ENCODE measurements at regions not wholly inside any gene's neighbourhood (a gene's known extent, or its start where the extent isn't known, plus 50 kb on each side); places are given as distances from the start of the nearest gene placed in this dataset.

DNA sequence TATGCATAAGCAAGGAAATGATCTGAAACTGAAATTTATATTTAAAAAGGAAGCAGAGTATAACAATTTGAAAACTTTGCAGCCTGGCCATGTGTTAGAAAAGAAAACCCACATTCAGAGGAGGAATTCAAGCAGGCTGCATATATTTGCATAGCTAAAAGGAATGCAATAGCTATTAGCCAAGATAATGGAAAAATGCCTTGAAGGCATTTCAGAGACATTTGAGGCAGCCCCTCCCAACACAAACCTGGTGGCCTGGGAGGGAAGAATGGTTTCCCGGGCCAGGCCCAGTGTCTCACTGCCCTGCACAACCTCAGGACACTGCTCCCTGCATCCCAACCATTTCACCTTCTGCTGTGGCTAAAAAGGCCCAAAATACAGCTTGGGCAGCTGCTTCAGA is 136.8 kb downstream of the TYW3 start:
- TF ChIP-seq, protein P1, sequence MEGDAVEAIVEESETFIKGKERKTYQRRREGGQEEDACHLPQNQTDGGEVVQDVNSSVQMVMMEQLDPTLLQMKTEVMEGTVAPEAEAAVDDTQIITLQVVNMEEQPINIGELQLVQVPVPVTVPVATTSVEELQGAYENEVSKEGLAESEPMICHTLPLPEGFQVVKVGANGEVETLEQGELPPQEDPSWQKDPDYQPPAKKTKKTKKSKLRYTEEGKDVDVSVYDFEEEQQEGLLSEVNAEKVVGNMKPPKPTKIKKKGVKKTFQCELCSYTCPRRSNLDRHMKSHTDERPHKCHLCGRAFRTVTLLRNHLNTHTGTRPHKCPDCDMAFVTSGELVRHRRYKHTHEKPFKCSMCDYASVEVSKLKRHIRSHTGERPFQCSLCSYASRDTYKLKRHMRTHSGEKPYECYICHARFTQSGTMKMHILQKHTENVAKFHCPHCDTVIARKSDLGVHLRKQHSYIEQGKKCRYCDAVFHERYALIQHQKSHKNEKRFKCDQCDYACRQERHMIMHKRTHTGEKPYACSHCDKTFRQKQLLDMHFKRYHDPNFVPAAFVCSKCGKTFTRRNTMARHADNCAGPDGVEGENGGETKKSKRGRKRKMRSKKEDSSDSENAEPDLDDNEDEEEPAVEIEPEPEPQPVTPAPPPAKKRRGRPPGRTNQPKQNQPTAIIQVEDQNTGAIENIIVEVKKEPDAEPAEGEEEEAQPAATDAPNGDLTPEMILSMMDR (IDR thresholded peaks at IDR 0.05; ENCODE audit: insufficient read depth, low read length): no peak
- TF ChIP-seq GABPA (IDR thresholded peaks at IDR 0.05; ENCODE audit: low read depth) (no peak), POLR2AphosphoS5 (IDR thresholded peaks at IDR 0.05; ENCODE audit: low read depth) (no peak), SPI1 (IDR thresholded peaks at IDR 0.05; ENCODE audit: borderline replicate concordance, low read depth) (no peak)
- TF ChIP-seq, protein P2, sequence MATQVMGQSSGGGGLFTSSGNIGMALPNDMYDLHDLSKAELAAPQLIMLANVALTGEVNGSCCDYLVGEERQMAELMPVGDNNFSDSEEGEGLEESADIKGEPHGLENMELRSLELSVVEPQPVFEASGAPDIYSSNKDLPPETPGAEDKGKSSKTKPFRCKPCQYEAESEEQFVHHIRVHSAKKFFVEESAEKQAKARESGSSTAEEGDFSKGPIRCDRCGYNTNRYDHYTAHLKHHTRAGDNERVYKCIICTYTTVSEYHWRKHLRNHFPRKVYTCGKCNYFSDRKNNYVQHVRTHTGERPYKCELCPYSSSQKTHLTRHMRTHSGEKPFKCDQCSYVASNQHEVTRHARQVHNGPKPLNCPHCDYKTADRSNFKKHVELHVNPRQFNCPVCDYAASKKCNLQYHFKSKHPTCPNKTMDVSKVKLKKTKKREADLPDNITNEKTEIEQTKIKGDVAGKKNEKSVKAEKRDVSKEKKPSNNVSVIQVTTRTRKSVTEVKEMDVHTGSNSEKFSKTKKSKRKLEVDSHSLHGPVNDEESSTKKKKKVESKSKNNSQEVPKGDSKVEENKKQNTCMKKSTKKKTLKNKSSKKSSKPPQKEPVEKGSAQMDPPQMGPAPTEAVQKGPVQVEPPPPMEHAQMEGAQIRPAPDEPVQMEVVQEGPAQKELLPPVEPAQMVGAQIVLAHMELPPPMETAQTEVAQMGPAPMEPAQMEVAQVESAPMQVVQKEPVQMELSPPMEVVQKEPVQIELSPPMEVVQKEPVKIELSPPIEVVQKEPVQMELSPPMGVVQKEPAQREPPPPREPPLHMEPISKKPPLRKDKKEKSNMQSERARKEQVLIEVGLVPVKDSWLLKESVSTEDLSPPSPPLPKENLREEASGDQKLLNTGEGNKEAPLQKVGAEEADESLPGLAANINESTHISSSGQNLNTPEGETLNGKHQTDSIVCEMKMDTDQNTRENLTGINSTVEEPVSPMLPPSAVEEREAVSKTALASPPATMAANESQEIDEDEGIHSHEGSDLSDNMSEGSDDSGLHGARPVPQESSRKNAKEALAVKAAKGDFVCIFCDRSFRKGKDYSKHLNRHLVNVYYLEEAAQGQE (IDR thresholded peaks at IDR 0.05; ENCODE audit: insufficient replicate concordance, low read depth): no peak

All from HL-60 (cell line).